ENCODE measurements at regions not wholly inside any gene's neighbourhood (a gene's known extent, or its start where the extent isn't known, plus 50 kb on each side); places are given as distances from the start of the nearest gene placed in this dataset.

GRCh38 chr3:107868449-107868848 lies 222.4 kb downstream of the CD47 start:
- TF ChIP-seq CTCF (IDR thresholded peaks at IDR 0.05) (no peak), JUND (IDR thresholded peaks at IDR 0.05) (no peak), SIN3A (IDR thresholded peaks at IDR 0.05; ENCODE audit: borderline replicate concordance, low read depth, low read length) (no peak), REST (IDR thresholded peaks at IDR 0.05; ENCODE audit: low read depth, low read length) (no peak), TAF1 (IDR thresholded peaks at IDR 0.05; ENCODE audit: borderline replicate concordance, low read depth, low read length) (no peak), USF2 (IDR thresholded peaks at IDR 0.05; ENCODE audit: borderline replicate concordance, low read depth, low read length) (no peak), POLR2AphosphoS5 (IDR thresholded peaks at IDR 0.05; ENCODE audit: low read depth, low read length) (no peak), RAD21 (IDR thresholded peaks at IDR 0.05; ENCODE audit: low read length) (no peak), RCOR1 (IDR thresholded peaks at IDR 0.05; ENCODE audit: low read length) (no peak), SMC3 (IDR thresholded peaks at IDR 0.05; ENCODE audit: low read depth, low read length) (no peak)

All from SK-N-SH (cell line).